Colonic mucosa (tissue), 4 donors: ENCODE measurements at regions not wholly inside any gene's neighbourhood (a gene's known extent, or its start where the extent isn't known, plus 50 kb on each side); places are given as distances from the start of the nearest gene placed in this dataset.
"Not testable (repeated sequence)": the region's sequence is repeated elsewhere in the genome, so short reads cannot be mapped to it uniquely, and the experiment has no call there.

Experiments used
- DNase-seq: peaks from one replicate; pipeline ENCODE4 v3.0.0-alpha.2; 2020
- H3K27ac ChIP-seq: fragments of 200-600 bp; one replicate; pipeline ENCODE4 v1.8.0; 2021
- H3K27me3 ChIP-seq: fragments of 200-600 bp; one replicate; pipeline ENCODE4 v1.8.0; 2021
- H3K36me3 ChIP-seq: fragments of 200-600 bp; one replicate; pipeline ENCODE4 v1.8.0; 2021
- H3K4me1 ChIP-seq: fragments of 200-600 bp; one replicate; pipeline ENCODE4 v1.8.0; 2021; ENCODE audit warnings: mild to moderate bottlenecking
- H3K4me3 ChIP-seq: fragments of 200-600 bp; one replicate; pipeline ENCODE4 v1.8.0; 2021
- H3K9ac ChIP-seq, 2 donors: one replicate each; pipeline ENCODE4 v1.7.0; 2013; ENCODE audit warnings: control low read depth in 2 of 2, low read depth in 2 of 2, low read length in 2 of 2
- H3K9me3 ChIP-seq: fragments of 200-600 bp; one replicate; pipeline ENCODE4 v1.8.0; 2021
- CTCF ChIP-seq: fragments of 200-600 bp; IDR thresholded peaks from one replicate; pipeline ENCODE4 v1.8.0; 2022; ENCODE audit warnings: antibody characterized with exemption, mild to moderate bottlenecking
- intact Hi-C: fragments of 100-400 bp; cut with DNase I; formaldehyde crosslinking; loops from one replicate; pipeline ENCODE4 v1.14.1; 2022
- donor health status: healthy.
- donor health status: DM: no; HTN: no; CAD: no.
- donor health status: DM: no; HTN: no; CAD: no.

GRCh38 chr13:19052931-19053330, 128.7 kb downstream of the TUBA3C start:
- Histone ChIP-seq H3K4me1 (no peaks in the 10 kb centered on the region), H3K27me3 (no peaks in the 10 kb centered on the region), H3K27ac (no peak overlapping the region), H3K4me3 (no peak overlapping the region), H3K9ac (no peak overlapping the region), H3K36me3 (no peaks in the 10 kb centered on the region), H3K9me3 (no peaks in the 10 kb centered on the region)
- no peak for DNase-seq
- intact Hi-C loops = no loop called here
- no peak for TF ChIP-seq CTCF

GRCh38 chr13:19052180-19052579, 129.4 kb downstream of the TUBA3C start:
- H3K9ac ChIP-seq = no peak overlapping the region
- H3K36me3 ChIP-seq = no peaks in the 10 kb centered on the region
- no peak for TF ChIP-seq CTCF
- no peak for DNase-seq
- no peaks in the 10 kb centered on the region for H3K9me3 ChIP-seq
- H3K27ac ChIP-seq = no peak overlapping the region
- no peaks in the 10 kb centered on the region for H3K4me1 ChIP-seq
- H3K4me3 ChIP-seq = no peak overlapping the region
- intact Hi-C loops = no loop called here
- H3K27me3 ChIP-seq = no peaks in the 10 kb centered on the region

GRCh38 chr13:19050901-19051300, 130.7 kb downstream of the TUBA3C start:
- no peaks in the 10 kb centered on the region for H3K27me3 ChIP-seq
- no peak for TF ChIP-seq CTCF
- DNase-seq = no peak
- no peaks in the 10 kb centered on the region for H3K36me3 ChIP-seq
- no peaks in the 10 kb centered on the region for H3K4me1 ChIP-seq
- H3K9ac ChIP-seq = no peak overlapping the region
- H3K9me3 ChIP-seq = no peaks in the 10 kb centered on the region
- no peak overlapping the region for H3K4me3 ChIP-seq
- intact Hi-C loops = no loop called here
- no peak overlapping the region for H3K27ac ChIP-seq

GRCh38 chr13:19049624-19050023, 132.0 kb downstream of the TUBA3C start:
- H3K36me3 ChIP-seq, intact Hi-C loops, H3K9me3 ChIP-seq, H3K4me3 ChIP-seq, DNase-seq, H3K9ac ChIP-seq, H3K27me3 ChIP-seq, H3K27ac ChIP-seq, H3K4me1 ChIP-seq: not testable (repeated sequence)

- H3K4me1 ChIP-seq = no peaks in the 10 kb centered on the region
- H3K4me3 ChIP-seq = no peak overlapping the region
- no peaks in the 10 kb centered on the region for H3K36me3 ChIP-seq
- H3K27ac ChIP-seq = no peak overlapping the region
- intact Hi-C loops = no loop called here
- no peak for DNase-seq
- H3K9ac ChIP-seq = no peak overlapping the region
- H3K9me3 ChIP-seq = no peaks in the 10 kb centered on the region
- H3K27me3 ChIP-seq = no peaks in the 10 kb centered on the region
- no peak for TF ChIP-seq CTCF
Observed at GRCh38 chr13:19048381-19048780, 133.2 kb downstream of the TUBA3C start.

GRCh38 chr13:19023115-19023514, 158.5 kb downstream of the TUBA3C start:
- no peak for TF ChIP-seq CTCF
- intact Hi-C loops = no loop called here
- Histone ChIP-seq H3K36me3 (no peaks in the 10 kb centered on the region), H3K9ac (no peak overlapping the region), H3K27ac (no peak overlapping the region), H3K4me3 (no peak overlapping the region), H3K27me3 (no peaks in the 10 kb centered on the region), H3K4me1 (no peaks in the 10 kb centered on the region), H3K9me3 (no peaks in the 10 kb centered on the region)
- DNase-seq = no peak
